Neural progenitor cell (in vitro differentiated cells): ENCODE measurements at regions not wholly inside any gene's neighbourhood (a gene's known extent, or its start where the extent isn't known, plus 50 kb on each side); places are given as distances from the start of the nearest gene placed in this dataset.

ENCODE experiments used
- DNase-seq: peaks from one replicate; pipeline ENCODE4 v3.0.0-alpha.2; 2016; ENCODE audit warnings: low spot score
- H2AFZ ChIP-seq: fragments of 200-600 bp; sonication (generic); replicated peaks from 2 replicates; pipeline ENCODE4 v1.6.1; 2016; ENCODE audit warnings: antibody characterized with exemption
- H3F3A ChIP-seq: fragments of 200-600 bp; sonication (generic); 2 replicates; pipeline ENCODE4 v1.6.1; 2016; ENCODE audit warnings: antibody characterized with exemption, low read depth
- H3K27ac ChIP-seq: fragments of 200-600 bp; sonication (generic); 2 replicates; pipeline ENCODE4 v1.5.1; 2016; ENCODE audit warnings: mild to moderate bottlenecking
- H3K27me3 ChIP-seq: fragments of 200-600 bp; sonication (generic); 2 replicates; pipeline ENCODE4 v1.6.1; 2016; ENCODE audit warnings: mild to moderate bottlenecking, moderate library complexity
- H3K36me3 ChIP-seq: fragments of 200-600 bp; sonication (generic); 2 replicates; pipeline ENCODE4 v1.5.1; 2016
- H3K4me1 ChIP-seq: fragments of 200-600 bp; sonication (generic); 2 replicates; pipeline ENCODE4 v1.6.1; 2016; ENCODE audit warnings: mixed run types
- H3K4me2 ChIP-seq: fragments of 200-600 bp; sonication (generic); 2 replicates; pipeline ENCODE4 v1.6.1; 2016
- H3K4me3 ChIP-seq: fragments of 200-600 bp; sonication (generic); 2 replicates; pipeline ENCODE4 v1.5.1; 2016
- H3K79me2 ChIP-seq: fragments of 200-600 bp; sonication (generic); 2 replicates; pipeline ENCODE4 v1.6.1; 2016; ENCODE audit warnings: low read depth
- H3K9ac ChIP-seq: fragments of 200-600 bp; sonication (generic); 2 replicates; pipeline ENCODE4 v1.6.1; 2016
- H3K9me3 ChIP-seq: fragments of 200-600 bp; sonication (generic); 2 replicates; pipeline ENCODE4 v1.5.1; 2016; ENCODE audit warnings: low read depth
- H4K20me1 ChIP-seq: fragments of 200-600 bp; sonication (generic); 2 replicates; pipeline ENCODE4 v1.6.1; 2016; ENCODE audit warnings: low read depth
- H3K27ac Mint-ChIP-seq: 3 replicates; pipeline ENCODE4 v1.8.0; 2021; ENCODE audit warnings: mixed read lengths
- H3K27me3 Mint-ChIP-seq: 2 replicates; pipeline ENCODE4 v1.8.0; 2022; ENCODE audit warnings: low read depth, mild to moderate bottlenecking, inconsistent platforms, moderate library complexity, mixed read lengths; ENCODE audit not compliant: insufficient read depth
- H3K36me3 Mint-ChIP-seq: 3 replicates; pipeline ENCODE4 v1.8.0; 2021; ENCODE audit warnings: mixed read lengths
- H3K4me1 Mint-ChIP-seq: 3 replicates; pipeline ENCODE4 v1.8.0; 2021; ENCODE audit warnings: mixed read lengths
- H3K4me3 Mint-ChIP-seq: 3 replicates; pipeline ENCODE4 v1.8.0; 2021; ENCODE audit warnings: mild to moderate bottlenecking, moderate library complexity, mixed read lengths
- H3K9me3 Mint-ChIP-seq: 3 replicates; pipeline ENCODE4 v1.8.0; 2020; ENCODE audit warnings: mixed read lengths
- EZH2 ChIP-seq: fragments of 200-600 bp; sonication (generic); IDR thresholded peaks from 2 replicates; pipeline ENCODE4 v1.6.1; 2017; ENCODE audit warnings: antibody characterized with exemption, mild to moderate bottlenecking, moderate library complexity
- EZH2phosphoT487 ChIP-seq: fragments of 200-600 bp; sonication (generic); IDR thresholded peaks from 2 replicates; pipeline ENCODE4 v1.6.1; 2017; ENCODE audit warnings: antibody characterized with exemption
- TF ChIP-seq, protein P1 (sequence below): fragments of 200-600 bp; sonication (generic); IDR thresholded peaks from 2 replicates; pipeline ENCODE4 v1.5.1; 2017; ENCODE audit warnings: antibody characterized with exemption, mild to moderate bottlenecking

DNA sequence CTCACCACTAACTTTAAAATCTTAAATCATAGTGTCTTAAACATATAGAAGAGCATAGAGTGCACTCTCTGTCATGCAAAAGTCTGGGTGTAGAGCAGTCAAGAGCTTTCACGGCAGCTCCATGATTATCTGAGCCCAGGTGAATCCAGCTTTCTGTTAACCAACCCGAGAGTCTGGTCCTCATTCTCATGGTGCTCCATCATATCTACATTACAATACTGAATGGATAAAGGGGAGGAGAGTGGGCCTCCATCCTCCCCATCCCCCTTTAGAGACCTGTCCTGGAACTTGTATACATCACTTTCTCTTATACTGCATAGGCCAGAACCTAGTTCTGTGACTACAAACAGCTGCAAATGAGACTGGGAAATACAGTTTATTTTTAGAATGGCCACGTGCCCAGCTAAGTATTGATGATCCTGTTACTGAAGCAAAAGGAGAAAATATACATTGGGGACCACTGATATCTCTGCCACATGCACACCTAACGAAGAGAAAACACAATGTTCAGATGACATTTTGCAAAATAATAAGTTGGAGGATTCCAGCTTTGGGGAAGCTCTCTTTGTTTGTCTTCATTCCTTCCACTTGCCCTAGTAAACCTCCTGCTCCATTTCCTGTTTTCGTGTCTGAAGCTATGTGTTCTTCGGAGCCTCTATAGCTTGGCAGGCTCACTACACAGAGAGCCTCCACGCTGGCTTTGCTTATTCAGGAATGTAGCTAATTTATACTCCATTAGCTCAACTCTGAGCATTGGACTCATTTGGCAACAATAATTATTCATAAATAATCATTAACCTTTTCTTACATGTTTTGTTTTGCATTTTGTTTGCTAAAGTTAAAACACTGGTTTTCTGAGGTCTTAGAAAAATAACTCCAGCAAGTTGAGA lies 110.1 kb downstream of the IYD start:
- DNase-seq = no peak
- Histone ChIP-seq H3K4me2 (no peak overlapping the region), H4K20me1 (no peaks in the 10 kb centered on the region), H3K27ac (no peak overlapping the region), H3F3A (no peaks in the 10 kb centered on the region), H3K9me3 (no peaks in the 10 kb centered on the region), H2AFZ (peak overlapping the region; percentile 59), H3K36me3 (no peaks in the 10 kb centered on the region), H3K4me1 (no peaks in the 10 kb centered on the region), H3K79me2 (no peaks in the 10 kb centered on the region), H3K9ac (no peak overlapping the region), H3K27me3 (no peaks in the 10 kb centered on the region), H3K4me3 (no peak overlapping the region)
- Mint-ChIP-seq H3K27me3 (no peaks in the 10 kb centered on the region), H3K9me3 (no peaks in the 10 kb centered on the region), H3K4me3 (no peak overlapping the region), H3K4me1 (no peaks in the 10 kb centered on the region), H3K27ac (no peak overlapping the region), H3K36me3 (no peaks in the 10 kb centered on the region)
- TF ChIP-seq EZH2phosphoT487 = no peak
- TF ChIP-seq, protein P1, sequence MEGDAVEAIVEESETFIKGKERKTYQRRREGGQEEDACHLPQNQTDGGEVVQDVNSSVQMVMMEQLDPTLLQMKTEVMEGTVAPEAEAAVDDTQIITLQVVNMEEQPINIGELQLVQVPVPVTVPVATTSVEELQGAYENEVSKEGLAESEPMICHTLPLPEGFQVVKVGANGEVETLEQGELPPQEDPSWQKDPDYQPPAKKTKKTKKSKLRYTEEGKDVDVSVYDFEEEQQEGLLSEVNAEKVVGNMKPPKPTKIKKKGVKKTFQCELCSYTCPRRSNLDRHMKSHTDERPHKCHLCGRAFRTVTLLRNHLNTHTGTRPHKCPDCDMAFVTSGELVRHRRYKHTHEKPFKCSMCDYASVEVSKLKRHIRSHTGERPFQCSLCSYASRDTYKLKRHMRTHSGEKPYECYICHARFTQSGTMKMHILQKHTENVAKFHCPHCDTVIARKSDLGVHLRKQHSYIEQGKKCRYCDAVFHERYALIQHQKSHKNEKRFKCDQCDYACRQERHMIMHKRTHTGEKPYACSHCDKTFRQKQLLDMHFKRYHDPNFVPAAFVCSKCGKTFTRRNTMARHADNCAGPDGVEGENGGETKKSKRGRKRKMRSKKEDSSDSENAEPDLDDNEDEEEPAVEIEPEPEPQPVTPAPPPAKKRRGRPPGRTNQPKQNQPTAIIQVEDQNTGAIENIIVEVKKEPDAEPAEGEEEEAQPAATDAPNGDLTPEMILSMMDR = no peak
- no peak for TF ChIP-seq EZH2

DNA sequence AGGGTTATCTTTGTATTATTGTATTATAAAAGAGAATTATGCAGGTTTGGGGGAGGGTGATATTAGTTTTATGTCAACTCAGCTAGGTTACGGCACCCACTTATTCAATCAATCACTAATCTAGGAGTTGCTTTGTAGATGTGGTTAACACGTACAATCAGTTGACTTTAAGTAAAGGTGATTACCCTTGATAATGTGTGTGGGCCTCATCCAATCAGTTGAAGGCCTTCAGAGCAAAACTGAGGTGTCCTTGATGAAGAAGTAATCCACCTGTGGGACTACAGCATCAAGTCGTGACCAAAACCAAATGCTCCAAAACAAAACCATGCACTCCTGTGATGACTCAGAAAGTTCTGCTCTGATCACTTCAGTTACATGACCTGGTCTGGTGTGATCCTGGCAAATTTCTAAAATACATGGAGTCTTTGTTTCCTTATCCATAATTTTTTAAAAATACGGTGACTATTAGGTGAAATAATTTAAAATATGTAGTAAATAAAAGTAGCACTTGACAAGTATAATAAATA lies 114.1 kb downstream of the IYD start:
- no peak overlapping the region for H3K9ac ChIP-seq
- no peak for DNase-seq
- H2AFZ ChIP-seq = no peak overlapping the region
- Mint-ChIP-seq H3K27me3 (no peaks in the 10 kb centered on the region), H3K4me3 (no peak overlapping the region), H3K27ac (no peak overlapping the region), H3K36me3 (no peaks in the 10 kb centered on the region), H3K9me3 (peaks cover 5% of the 10 kb centered on the region), H3K4me1 (peaks cover 8% of the 10 kb centered on the region)
- no peaks in the 10 kb centered on the region for H3K9me3 ChIP-seq
- H4K20me1 ChIP-seq = no peaks in the 10 kb centered on the region
- H3K4me1 ChIP-seq = no peaks in the 10 kb centered on the region
- H3K79me2 ChIP-seq = no peaks in the 10 kb centered on the region
- H3F3A ChIP-seq = no peaks in the 10 kb centered on the region
- TF ChIP-seq EZH2 = no peak
- TF ChIP-seq EZH2phosphoT487 = no peak
- TF ChIP-seq, protein P1 = no peak
- H3K27me3 ChIP-seq = no peaks in the 10 kb centered on the region
- H3K4me2 ChIP-seq = no peak overlapping the region
- no peak overlapping the region for H3K4me3 ChIP-seq
- H3K36me3 ChIP-seq = no peaks in the 10 kb centered on the region
- no peak overlapping the region for H3K27ac ChIP-seq

DNA sequence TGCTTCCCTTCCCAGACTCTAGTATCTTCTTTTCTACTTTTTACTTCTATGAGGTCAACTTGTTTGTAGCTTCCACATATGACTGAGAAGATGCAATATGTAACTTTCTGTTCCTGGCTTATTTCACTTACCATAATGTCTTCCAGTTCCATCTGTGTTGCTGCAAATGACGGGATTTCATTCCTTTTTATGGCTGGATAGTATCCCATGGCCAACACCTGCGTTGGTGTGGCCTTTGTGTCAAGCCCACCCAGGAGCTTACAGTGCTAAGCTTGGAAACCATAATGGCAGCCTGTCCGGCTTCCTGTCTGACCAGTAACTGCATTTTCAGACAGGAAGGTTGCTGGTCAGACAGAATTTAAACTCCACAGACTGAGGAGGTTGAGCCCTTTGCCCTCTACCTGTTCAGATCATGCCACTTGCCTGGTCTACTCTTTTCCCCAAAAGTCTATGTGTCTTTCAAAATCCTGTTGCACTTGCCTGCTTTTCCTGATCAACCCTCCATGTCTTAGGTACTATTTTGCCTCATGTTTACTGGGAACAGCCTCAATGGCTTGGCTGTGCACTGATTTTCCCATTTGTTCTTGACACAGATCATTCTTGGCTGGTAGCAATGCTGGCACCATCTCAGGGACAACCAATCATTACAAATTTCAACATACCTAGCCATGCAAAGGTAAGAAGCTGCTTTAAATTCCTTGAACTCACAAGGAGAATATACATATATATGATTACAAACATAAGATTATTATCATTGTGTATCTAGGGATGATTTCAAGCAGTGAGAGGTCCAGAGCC lies 114.3 kb upstream of the PLEKHG1 start:
- Histone ChIP-seq H3K4me2 (no peak overlapping the region), H3K36me3 (no peaks in the 10 kb centered on the region), H3K27ac (no peak overlapping the region), H3K79me2 (no peaks in the 10 kb centered on the region), H3K4me3 (no peak overlapping the region), H3F3A (no peaks in the 10 kb centered on the region), H2AFZ (no peak overlapping the region), H3K9ac (no peak overlapping the region), H3K9me3 (no peaks in the 10 kb centered on the region), H3K4me1 (no peaks in the 10 kb centered on the region), H4K20me1 (no peaks in the 10 kb centered on the region), H3K27me3 (no peaks in the 10 kb centered on the region)
- H3K9me3 Mint-ChIP-seq = peaks cover 9% of the 10 kb centered on the region
- peaks cover 8% of the 10 kb centered on the region for H3K4me1 Mint-ChIP-seq
- DNase-seq = no peak
- H3K36me3 Mint-ChIP-seq = no peaks in the 10 kb centered on the region
- H3K27ac Mint-ChIP-seq = no peak overlapping the region
- TF ChIP-seq, protein P1 = no peak
- TF ChIP-seq EZH2phosphoT487 = no peak
- no peak for TF ChIP-seq EZH2
- no peaks in the 10 kb centered on the region for H3K27me3 Mint-ChIP-seq
- H3K4me3 Mint-ChIP-seq = no peak overlapping the region
